Ovary (tissue), 7 donors: ENCODE measurements at regions not wholly inside any gene's neighbourhood (a gene's known extent, or its start where the extent isn't known, plus 50 kb on each side); places are given as distances from the start of the nearest gene placed in this dataset.

Experiments
- DNase-seq, 5 donors: peaks; one replicate each; pipeline ENCODE4 v3.0.0-alpha.2; 2019 to 2020
- H3K27ac ChIP-seq, 2 donors: fragments of 200-600 bp; one replicate each; pipeline versions ENCODE4 v1.5.1 to v1.8.0; 2019 to 2022
- H3K27me3 ChIP-seq: fragments of 200-600 bp; one replicate; pipeline ENCODE4 v1.8.0; 2022
- H3K36me3 ChIP-seq: fragments of 200-600 bp; sonication (generic); one replicate; pipeline ENCODE4 v1.5.1; 2019
- H3K4me1 ChIP-seq: one replicate; pipeline ENCODE4 v1.8.1; 2013; ENCODE audit warnings: mild to moderate bottlenecking, moderate library complexity; ENCODE audit not compliant: insufficient read depth
- H3K4me3 ChIP-seq: fragments of 200-600 bp; sonication (generic); one replicate; pipeline ENCODE4 v1.5.1; 2017
- H3K9me3 ChIP-seq, 2 donors: fragments of 200-600 bp in 1 of 2; sonication (generic) in 1 of 2; one replicate each; pipeline versions ENCODE4 v1.5.1 to v1.8.1; 2013 to 2019; ENCODE audit warnings: mild to moderate bottlenecking in 1 of 2, moderate library complexity in 1 of 2
- CTCF ChIP-seq, 3 donors: fragments of 450-650 bp in 2 of 3; fragments of 200-600 bp in 1 of 3; IDR thresholded peaks; one replicate each; pipeline versions ENCODE4 v1.5.1 to v1.8.0; 2016 to 2022; ENCODE audit warnings: antibody characterized with exemption in 3 of 3, mild to moderate bottlenecking in 1 of 3
- EP300 ChIP-seq: sonication (generic); formaldehyde crosslinking; IDR thresholded peaks from one replicate; pipeline ENCODE4 v1.6.1; 2017; ENCODE audit warnings: antibody characterized with exemption
- POLR2A ChIP-seq: fragments of 450-650 bp; IDR thresholded peaks from one replicate; pipeline ENCODE4 v1.6.1; 2017; ENCODE audit warnings: antibody characterized with exemption, mild to moderate bottlenecking, moderate library complexity
- WGBS, 3 donors: extraction: QIAGEN DNeasy Blood & Tissue Kit in 1 of 3; methylation state at CpG; one replicate each; pipeline versions ENCODE4 v1.1.5 to v1.1.7; 2013 to 2017; 5-methylcytosine and 5-hydroxymethylcytosine counted together
- intact Hi-C, 4 donors: fragments of 100-400 bp; cut with DNase I; formaldehyde crosslinking; loops; one replicate each; pipeline versions ENCODE4 v1.11.0 to v1.15.1; 2022 to 2023
- donor health status: DM: no; HTN: no; CAD: no; lungs with moderate emphysema.
- donor health status: DM: no; HTN: no; CAD: no.
- donor health status: Bipolar disorder and iron deficiency.
- donor health status: DM: no; HTN: no; CAD: no.
- donor health status: DM: yes; HTN: yes; CAD: no.

- H3K4me3 ChIP-seq, result no peak overlapping the region
- H3K36me3 ChIP-seq, result no peaks in the 10 kb centered on the region
- no peak overlapping the region for H3K27ac ChIP-seq
- intact Hi-C loops, result no loop called here
- no peak for DNase-seq
- no peaks in the 10 kb centered on the region for H3K4me1 ChIP-seq
- H3K27me3 ChIP-seq, result no peaks in the 10 kb centered on the region
- no peak for TF ChIP-seq CTCF (IDR thresholded peaks at IDR 0.05)
- no peak for TF ChIP-seq EP300
- no peak for TF ChIP-seq POLR2A
- no peaks in the 10 kb centered on the region for H3K9me3 ChIP-seq
- WGBS, 3 donors, result 89 to 97% (median 93%) methylated on average over 11 of the region's 11 CpGs
These were observed 601.8 kb upstream of the ZNF608 start for GRCh38 chr5:125348221-125348692.

- Histone ChIP-seq H3K36me3 (no peaks in the 10 kb centered on the region), H3K27me3 (no peaks in the 10 kb centered on the region), H3K4me3 (no peak overlapping the region), H3K27ac (no peak overlapping the region), H3K4me1 (no peaks in the 10 kb centered on the region), H3K9me3 (no peaks in the 10 kb centered on the region)
- intact Hi-C loops, result no loop called here
- no peak for DNase-seq
- TF ChIP-seq CTCF (IDR thresholded peaks at IDR 0.05) (no peak), EP300 (no peak), POLR2A (no peak)
- WGBS, 3 donors, result 29 to 46% (median 33%) methylated on average over 9 of the region's 9 CpGs
These were observed 602.7 kb upstream of the ZNF608 start for GRCh38 chr5:125348936-125349831.

- DNase-seq, result no peak
- H3K4me3 ChIP-seq, result no peak overlapping the region
- H3K9me3 ChIP-seq, result no peaks in the 10 kb centered on the region
- H3K4me1 ChIP-seq, result no peaks in the 10 kb centered on the region
- no peaks in the 10 kb centered on the region for H3K27me3 ChIP-seq
- intact Hi-C loops, result no loop called here
- H3K36me3 ChIP-seq, result no peaks in the 10 kb centered on the region
- TF ChIP-seq CTCF (IDR thresholded peaks at IDR 0.05) (no peak), POLR2A (no peak), EP300 (no peak)
- no peak overlapping the region for H3K27ac ChIP-seq
These were observed 611.2 kb upstream of the ZNF608 start for GRCh38 chr5:125357660-125358059.

GRCh38 chr5:125365747-125366146, 619.3 kb upstream of the ZNF608 start:
- no peak for DNase-seq
- H3K9me3 ChIP-seq, result no peaks in the 10 kb centered on the region
- WGBS, 3 donors, result 87 to 92% (median 89%) methylated on average over 2 of the region's 2 CpGs
- H3K36me3 ChIP-seq, result no peaks in the 10 kb centered on the region
- no peak overlapping the region for H3K4me3 ChIP-seq
- H3K27ac ChIP-seq, result no peak overlapping the region
- intact Hi-C loops, result no loop called here
- no peaks in the 10 kb centered on the region for H3K4me1 ChIP-seq
- TF ChIP-seq POLR2A (no peak), EP300 (no peak), CTCF (IDR thresholded peaks at IDR 0.05) (no peak)
- no peaks in the 10 kb centered on the region for H3K27me3 ChIP-seq
